Stimulated activated CD4-positive, alpha-beta T cell treated with anti-CD3 and anti-CD28 coated beads, Interleukin-15, amount 100 ng/mL, for 24 hours (primary cell): ENCODE measurements at regions not wholly inside any gene's neighbourhood (a gene's known extent, or its start where the extent isn't known, plus 50 kb on each side); places are given as distances from the start of the nearest gene placed in this dataset.
"Not testable (repeated sequence)": the region's sequence is repeated elsewhere in the genome, so short reads cannot be mapped to it uniquely, and the experiment has no call there.

Source experiments
- DNase-seq: peaks from one replicate; pipeline ENCODE4 v3.0.0-alpha.2; 2020

DNA sequence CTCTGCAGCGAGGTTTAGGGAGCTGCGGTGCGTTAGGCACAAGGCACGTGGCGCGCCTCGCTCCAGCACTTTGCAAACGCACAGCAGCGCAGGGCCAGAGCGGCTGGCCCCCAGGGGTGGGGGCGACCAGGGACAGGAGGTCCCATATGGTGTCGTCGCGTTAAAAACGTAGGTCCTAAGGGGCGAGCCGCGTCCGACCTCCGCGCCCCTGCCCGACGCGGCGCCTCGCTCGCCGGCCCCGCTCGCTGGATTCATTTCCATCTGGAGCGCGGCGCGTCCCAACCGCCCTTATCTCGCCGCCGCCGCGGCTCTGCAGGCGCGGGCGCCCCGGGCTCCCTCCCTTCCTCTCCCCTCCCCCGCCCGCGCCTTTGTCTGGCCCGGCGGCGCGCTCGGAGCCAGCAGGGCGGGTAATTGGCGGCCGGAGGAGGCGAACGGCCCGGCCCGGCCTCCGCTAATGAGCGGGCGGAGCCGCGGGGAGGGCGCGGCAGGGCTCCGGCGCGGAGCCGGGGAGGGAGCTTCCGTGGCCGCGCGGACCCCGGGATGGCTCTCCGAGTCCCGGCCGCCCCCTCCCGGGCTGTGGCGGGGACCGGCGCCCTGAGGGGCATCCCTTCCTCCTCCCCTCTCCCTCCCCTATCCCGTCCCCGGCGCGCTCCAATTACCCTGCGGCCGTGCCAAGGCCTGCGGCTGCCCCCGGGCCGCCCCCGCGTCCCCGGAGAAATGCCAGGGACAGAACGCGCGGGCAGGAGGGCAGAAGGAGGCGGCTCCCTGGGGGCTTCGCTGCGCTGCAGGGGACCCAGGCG is 409.0 kb downstream of the BCOR start:
- peak; percentile 51 for DNase-seq

DNA sequence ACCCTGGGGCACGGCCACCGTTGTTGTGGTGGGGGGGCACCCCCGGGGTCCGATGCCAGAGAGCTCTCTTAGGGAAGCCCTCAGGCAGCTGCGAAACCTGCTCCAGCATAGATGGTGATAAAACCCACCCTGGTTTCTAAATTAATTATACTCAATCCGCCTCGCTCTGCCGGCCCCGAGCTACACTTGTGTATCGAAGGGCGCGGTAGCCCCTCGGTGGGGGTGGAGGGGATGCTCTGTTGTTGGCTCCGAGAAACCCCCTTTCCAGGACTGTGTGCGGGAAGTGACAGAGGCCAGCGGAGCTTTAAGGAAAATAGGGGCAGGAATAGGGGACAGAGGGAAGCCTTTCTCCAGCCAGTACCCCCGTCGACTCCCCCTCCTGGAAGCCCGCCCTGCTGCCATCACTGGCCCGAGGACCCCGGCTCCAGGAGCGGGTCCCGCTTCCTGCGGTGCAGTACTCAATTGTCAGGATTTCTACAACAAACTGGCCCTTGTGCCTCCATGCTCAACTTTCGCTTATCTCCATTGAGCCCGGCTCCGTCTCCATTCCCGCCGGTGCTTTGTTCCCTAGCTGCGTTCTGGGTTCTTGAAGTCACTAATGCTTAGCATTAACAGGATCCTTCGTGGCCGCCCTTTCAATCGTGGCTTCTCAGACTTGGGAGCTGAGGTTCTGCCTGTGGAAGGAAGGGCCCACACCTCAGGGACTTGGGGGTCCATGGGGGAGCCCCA is 408.2 kb downstream of the BCOR start:
- DNase-seq, result no peak

DNA sequence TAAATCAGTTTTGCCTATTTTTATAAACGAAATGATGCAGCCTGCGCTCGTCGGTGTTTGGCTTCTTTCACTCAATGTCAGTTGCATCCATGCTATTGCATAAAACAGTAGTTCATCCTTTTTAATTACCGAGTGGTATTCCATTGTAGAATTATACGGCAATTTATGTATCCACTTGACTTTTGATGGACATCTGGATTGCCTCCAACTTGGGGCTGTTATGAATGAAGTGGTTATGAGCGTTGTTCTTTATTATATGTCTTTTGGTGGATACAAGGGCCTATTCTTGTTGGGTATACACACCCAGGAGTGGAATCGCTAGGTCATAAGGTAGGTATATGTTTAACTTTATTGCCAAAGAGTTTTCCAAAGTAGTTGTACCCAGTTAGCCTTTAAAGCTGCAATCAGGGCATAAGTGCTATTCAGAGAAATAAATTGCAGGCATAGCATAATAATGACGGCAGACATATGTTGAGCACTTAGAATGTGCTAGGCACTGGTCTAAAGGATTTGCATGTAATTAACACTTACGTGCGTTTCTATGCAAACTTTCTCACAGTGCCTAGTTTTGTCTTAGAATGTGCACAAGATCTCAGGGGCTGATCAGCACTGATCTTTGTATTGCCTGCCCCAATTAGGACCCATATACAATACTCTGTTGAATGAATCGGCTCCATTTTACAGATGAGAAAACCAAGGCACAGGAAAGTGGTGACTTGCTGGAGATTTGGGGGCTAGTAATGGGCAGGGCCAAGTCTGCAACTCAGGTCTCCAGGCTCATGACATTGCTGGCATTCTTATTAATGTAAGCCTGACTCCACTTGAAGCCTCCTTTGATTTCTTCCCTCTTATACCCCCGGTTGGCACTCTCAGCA is 407.0 kb downstream of the BCOR start:
- DNase-seq, result no peak

DNA sequence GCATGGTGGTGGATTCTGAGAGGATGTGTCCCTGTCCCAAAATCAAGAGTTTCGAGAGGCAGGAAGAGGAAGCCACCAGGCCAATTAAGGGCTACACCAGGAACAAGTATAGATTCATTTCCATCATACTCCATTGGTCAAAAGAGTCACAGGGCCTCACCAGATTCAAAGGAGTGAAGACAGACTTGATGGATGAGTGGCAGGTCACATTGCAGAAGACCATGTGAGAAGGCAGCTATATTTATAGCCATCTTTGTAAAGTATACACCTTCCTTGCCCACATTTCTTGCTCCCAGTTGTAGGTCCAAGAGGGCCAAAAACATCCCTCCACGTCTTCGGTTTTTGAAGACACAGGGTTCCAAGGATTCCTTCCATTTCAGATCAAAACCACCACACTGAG is 406.0 kb downstream of the BCOR start:
- no peak for DNase-seq

DNA sequence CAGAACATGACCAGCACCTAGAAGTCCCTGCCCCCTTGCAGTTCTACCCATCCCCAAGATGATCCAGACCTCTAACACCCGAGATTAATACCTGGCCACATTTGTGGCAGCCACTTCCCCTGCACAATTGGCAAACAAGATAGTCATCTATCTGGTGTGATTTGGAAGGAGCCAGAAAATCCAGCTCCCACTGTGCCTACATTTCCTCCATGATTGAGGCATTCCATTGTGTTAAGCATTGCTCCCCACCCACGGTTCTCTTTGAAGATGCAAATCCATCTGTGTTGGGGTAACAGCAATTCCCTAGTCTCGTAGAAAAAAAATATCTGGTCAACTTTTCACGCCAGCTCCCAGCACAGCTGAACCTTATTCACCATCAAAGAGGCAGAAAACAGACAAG is 405.0 kb downstream of the BCOR start:
- DNase-seq, result no peak

DNA sequence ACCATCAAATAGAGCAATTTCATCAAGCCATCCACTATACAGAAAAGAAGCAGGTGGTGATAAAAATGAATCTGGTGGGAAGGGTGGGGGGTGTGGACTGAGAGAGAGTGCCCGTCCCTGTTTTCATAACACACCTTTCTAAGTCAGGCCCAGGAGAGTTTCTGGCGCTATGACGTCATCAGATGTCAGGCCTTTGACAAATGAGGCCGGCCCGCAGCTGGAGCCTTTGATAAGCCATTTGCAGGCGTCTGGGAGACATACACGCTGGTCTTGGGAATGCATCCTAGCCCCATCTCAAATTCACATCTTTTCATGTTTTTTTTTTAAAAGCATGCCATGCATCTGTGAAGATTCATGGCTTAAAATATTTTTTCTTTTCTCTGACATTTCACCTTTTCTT is 404.5 kb downstream of the BCOR start:
- DNase-seq, result no peak

DNA sequence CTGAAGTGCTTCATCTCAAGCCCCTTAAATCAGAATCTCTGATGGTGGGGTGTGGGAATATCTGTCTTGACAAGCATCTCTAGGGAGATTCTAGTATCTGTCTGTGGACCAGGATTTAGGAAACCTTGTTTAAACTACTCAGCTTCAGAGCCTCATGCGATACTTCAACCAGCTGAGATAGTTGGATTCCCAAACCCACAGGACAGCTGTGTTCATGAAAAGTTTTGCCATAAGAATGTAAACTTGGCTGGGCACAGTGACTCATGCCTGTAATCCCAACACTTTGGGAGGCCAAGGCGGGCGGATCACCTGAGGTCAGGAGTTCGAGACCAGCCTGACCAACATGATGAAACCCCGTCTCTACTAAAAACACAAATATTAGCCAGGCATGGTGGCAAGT is 395.1 kb downstream of the BCOR start:
- DNase-seq, result not testable (repeated sequence)

DNA sequence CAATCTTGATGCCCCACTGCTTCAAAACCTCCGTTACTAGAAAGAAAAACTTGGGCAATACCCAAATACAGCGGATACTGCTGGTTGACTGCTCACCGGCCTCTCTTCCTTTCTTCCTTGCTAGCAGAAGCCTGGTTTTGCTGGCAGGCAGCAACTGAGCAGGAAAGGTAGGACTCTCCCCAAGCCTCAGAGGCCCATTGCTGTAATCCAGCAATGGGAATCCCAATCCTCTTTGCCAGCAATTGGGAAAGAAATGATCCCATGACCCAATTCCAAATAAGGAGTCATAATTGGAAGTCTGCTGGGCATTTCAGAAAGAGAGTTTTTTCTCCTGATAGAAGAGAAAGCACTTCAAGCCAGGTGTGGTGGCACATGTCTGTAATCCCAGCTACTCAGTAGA is 394.5 kb downstream of the BCOR start:
- DNase-seq, result no peak

DNA sequence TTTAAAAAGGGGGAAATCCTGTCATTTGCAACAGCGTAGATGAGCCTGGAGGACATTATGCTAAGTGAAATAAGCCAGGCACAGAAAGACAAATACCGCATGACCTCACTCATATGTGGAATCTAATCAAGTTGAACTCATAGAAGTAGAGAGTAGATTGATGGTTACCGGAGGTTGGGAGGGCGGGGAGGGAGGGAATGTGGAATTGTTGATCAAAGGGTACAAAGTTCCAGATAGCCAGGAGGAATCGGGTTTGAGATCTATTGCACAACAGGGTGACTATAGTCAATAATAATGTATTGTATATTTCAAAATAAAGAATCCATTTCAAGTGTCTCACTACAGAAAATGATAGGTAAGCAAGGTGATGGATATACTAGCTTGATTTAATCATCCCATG is 393.2 kb downstream of the BCOR start:
- DNase-seq, result no peak

DNA sequence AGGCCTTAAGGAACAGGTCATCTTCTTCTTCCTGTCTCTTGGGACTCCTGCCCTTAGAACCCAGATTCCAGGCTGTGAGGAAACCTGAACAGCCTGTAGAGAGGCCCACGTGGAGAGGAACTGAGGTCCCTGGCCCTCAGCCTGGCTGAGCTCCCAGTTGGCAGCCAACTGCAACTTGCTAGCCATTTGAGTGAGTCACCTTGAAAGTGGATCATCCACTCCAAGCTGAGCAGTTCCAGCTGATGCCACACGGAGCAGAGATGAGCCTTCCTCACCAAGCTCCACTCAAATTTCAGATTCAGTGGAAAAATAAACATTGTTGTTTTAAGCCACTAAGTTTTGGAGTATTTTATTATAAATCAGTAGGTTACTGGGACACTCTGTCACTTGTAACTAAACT is 392.5 kb downstream of the BCOR start:
- peak; percentile 4 for DNase-seq

DNA sequence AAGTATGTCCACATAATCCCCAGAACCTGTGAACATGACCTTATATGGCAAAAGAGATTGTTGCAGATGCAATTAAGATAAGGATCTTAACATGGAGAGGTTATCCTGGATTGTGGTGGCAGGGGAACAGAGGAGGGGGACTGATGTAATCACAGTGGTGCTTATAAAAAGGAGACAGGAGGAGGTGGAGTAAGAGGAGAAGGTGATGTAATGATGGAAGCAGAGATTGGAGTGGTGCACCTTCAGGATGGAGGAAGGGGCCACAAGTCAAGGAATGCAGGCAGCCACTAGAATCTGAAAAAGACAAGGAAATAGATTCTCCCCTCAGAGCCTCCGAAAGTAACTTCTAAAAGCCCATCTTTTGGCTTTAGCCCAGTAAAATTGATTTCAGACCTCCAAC is 388.4 kb downstream of the BCOR start:
- no peak for DNase-seq

DNA sequence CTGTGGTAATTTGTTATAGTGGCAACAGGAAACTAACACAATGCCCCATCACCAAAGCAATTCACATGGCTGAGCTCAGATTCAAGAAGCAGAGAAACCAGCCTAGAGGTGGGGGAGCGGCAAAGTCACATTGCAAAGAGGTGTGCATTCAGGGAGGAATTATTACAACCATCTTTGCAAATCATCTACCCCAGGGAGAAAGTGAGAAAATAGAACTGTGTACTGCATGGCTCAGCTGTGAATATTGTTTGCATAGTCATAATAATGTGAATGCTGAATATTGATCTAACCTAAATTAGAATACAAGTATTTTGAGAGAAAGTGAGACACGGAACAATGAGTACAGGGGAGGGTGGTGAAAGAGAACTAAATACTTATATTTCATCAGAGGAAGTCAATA is 387.9 kb downstream of the BCOR start:
- DNase-seq, result no peak

DNA sequence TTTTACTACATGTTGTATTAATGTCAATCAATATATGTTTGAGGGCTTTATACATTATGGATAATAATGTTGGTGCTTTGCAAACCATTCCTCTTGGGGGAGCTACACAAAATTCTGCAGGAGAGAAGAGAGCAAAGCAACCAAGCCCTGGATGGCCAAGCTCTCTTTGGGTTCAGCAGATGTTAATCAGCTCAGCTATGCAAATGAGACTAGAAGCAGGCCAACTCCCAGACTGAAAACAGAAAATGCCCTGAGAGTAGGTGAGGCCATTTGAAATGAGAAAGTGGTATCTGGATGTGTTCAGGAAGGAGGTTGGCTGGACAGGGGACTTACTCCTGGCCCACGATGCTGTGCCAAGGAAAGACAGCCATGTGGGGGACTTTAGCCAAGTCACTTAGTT is 387.0 kb downstream of the BCOR start:
- DNase-seq, result no peak

DNA sequence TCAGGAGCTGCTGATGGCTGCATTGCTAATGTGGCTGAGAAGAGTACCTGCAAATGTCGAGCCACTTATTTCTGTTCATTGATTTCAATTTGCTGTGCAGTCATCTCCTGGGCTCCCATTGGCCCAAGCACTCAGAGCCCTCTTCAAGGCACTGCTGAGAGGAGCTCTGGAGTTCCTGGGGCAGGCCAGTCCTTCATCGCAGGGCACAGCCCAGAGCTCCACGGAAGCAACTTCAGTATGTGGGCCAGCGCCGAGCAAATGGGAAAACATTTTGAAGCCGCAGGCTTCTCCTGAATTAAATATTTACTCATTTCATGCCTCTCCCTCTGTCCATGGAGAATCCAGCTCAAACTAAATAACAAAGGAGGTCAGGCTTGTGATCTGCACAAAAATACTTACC is 383.3 kb downstream of the BCOR start:
- no peak for DNase-seq

DNA sequence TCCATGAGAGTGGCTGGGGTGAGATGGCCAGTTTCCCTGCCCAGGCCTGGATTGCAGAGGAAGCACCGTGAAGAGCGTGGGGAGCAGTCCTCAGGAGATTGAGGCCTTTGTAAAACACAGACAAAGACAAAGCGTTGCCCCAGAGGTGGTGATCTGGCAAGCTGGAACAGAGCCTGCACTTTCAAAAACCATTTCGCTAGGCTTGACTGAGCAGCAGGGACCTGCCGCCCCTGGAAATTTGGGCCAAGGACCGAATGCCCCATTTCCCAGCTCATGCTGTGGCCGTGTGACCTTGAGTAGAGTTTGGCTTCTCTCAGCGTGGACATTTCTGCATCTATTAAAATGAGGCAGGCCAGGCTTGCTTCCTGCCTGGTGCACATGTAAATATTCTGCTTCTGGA is 381.4 kb downstream of the BCOR start:
- DNase-seq, result no peak

DNA sequence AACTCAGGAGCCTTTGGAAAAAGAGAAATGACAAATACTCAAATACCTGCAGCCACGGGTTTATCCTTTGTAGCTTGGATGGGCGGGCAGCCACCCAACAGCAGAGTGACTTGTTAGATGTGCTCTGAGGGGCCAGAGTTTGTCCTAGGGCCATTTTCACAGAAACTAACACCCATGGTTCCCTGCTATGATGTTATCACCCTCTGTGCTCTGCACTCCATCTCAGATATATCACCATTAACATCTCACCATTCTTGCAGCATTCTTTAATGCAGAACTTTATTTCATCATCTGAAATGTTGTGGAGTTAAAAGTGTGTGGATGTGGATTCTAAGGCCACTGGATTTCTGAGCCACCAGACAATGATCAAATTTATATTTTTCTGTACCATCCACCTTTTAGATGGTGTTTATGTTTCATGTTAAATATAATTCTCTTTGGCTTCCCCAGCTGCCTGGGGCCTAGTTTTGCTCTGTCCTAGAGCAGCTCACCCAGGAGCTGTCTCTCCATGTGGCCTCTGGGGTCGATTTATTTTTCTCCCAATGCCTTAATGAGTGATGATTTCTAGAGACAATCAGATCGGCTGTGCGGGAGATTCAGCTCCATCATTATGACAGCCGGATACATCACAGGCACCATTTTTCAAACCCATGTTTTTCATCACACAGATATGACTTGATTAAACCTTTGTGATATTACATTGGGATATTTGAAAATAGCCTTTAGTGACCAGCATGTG is 380.8 kb downstream of the BCOR start:
- DNase-seq, result no peak

DNA sequence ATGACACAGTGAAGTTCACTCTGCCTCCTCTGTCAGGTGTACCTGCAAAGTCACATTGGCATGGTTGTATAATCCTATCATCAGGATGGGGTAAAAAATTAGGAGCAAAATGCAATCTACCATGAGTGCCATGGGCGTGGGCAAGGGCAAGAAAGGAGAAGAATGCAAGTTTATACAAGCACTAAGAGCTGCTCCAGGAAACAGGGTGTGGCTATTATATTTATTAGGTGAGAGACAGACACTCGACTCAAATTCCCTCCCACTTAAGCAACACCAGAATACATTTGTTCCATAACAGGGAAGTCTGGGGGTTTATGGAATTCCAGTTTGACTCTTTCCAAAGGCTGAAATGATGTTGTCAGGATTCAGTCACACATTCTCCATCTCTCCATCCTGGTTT is 378.8 kb downstream of the BCOR start:
- DNase-seq, result no peak

DNA sequence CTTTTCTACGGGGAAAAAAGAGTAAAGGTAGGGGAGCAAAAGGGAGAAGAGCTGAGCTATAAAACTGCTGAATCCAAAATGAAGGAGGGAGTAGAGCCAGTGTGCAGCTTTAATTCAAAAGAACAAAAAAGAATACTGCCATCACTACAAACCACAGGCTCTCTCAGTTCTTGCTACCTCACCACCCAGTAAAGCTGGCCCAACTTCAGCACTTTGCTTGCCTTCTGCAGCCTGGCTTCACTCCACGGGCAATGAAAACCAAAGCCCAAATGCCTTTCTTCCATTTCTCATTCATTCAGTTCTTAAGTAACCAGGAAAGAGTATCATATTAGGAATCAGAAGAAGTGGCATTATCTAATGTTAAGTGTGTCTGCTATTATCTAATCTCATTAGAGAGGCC is 376.8 kb downstream of the BCOR start:
- no peak for DNase-seq

DNA sequence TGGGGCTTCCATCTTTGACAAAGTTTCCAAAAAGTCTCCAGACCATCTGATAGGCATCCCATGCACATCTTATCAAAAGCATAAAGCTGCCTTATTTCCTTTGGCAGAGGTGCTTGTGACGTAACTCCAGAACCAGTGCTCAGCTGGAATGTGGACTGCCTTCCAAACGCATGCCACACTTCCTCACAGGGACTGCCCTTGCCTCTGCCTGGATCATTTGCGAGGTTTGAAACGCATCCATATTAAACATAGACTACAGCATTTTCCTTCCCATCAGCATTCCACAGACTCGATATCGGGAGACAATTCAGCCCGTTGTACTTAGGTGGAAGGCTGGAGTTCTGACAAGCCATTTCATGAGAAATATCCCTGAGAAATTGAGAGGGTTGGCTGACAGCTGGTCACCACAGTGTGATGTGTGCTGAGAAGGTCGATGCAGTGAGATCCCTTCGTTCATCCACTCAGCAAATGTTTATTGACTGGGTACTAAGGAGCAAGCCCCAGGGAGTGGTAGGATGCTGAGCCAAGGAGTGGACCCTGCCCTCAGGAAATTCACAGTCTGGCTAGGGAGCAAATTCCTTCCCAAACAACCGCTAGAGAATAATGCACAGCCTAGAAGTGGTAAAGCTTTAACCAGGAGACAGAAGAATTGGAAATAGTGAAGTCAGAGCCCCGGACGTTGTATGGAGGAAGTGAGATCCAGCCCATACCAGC is 376.0 kb downstream of the BCOR start:
- no peak for DNase-seq

DNA sequence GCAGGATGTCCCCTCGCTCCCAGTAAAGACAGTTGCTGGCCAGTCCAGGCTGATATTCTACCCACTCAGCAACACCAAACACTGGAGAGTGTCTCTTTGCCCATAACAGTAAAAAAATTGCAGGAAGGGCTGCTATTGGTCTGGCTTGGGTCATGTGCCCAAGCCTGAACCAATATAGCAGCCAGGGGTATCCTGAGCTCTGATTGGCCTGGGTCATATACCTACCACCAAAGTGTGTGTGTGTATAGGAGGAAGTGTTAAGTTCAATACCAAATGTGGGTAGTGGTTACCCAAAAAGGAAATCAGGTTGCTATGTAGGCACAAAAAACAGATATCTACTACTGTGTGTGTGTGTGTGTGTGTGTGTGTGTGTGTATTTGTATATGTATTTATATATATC is 373.2 kb downstream of the BCOR start:
- no peak for DNase-seq

DNA sequence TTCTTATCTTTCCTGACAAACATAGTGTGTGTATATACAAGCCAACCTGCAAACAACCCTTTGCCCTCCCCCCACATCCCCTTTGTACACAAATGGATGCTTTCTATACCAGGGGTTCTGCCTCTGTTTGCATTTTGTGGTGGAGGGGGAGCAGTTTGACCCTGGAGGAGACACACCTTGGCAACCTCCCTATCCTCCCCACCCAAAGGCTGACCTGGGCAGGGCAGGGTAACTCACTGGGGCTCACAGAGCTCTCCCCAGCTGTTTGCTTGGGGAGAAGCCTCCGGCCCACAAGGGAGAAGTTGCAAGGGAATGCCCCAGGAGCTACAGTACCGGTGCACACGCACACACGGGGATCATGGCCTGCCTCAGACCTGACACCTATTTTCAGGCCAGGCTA is 372.6 kb downstream of the BCOR start:
- no peak for DNase-seq

DNA sequence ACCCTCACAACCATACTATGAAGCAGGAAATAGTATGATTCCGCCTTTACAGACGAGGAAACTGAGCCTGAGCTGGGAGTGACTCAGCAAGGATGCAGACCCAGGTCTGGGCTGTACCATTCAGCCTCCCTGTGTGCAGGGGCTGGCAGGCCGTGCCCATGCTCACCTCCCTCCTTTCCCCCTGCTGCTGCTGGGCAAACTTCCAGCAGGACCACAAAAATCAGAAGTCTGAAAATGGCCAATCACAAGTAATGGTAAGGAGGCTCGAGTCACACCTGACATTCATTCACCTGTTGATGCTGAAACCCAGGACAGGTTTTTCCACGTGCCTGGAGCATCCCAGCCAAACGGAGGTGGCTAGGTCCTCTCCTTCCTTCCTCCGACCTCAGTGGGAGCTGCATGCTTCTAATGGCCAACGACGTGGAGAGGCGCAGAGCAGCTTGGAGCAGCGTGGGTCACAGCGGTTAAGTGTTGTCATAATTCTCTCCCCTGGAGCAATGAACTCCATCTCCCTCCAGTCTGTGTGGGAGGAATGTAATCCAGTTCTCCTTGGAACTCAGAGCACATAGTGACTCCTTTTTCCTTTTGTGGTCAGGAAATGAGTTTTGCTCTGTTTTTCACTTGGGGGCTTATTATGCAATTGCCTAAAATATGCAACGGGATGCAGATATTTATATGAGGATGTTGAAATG is 371.7 kb downstream of the BCOR start:
- DNase-seq, result no peak
